HUES48 (cell line): ENCODE measurements at regions not wholly inside any gene's neighbourhood (a gene's known extent, or its start where the extent isn't known, plus 50 kb on each side); places are given as distances from the start of the nearest gene placed in this dataset.

ENCODE experiments used
- H3K27ac ChIP-seq: one replicate; pipeline ENCODE4 v1.7.0; 2013; ENCODE audit warnings: low read depth, low read length, inconsistent platforms
- H3K27me3 ChIP-seq: 2 replicates; pipeline ENCODE4 v1.6.1; 2013; ENCODE audit warnings: mild to moderate bottlenecking, low read length; ENCODE audit not compliant: control insufficient read depth, insufficient read depth
- H3K36me3 ChIP-seq: 2 replicates; pipeline ENCODE4 v1.6.1; 2013; ENCODE audit warnings: low read length; ENCODE audit not compliant: control insufficient read depth, insufficient read depth
- H3K4me1 ChIP-seq: 2 replicates; pipeline ENCODE4 v1.6.1; 2013; ENCODE audit warnings: mild to moderate bottlenecking, low read length; ENCODE audit not compliant: control insufficient read depth, insufficient read depth
- H3K4me3 ChIP-seq: 2 replicates; pipeline ENCODE4 v1.5.1; 2013; ENCODE audit warnings: mild to moderate bottlenecking, low read depth, low read length
- H3K9ac ChIP-seq: 2 replicates; pipeline ENCODE4 v1.6.1; 2013; ENCODE audit warnings: mild to moderate bottlenecking, low read depth, low read length, moderate library complexity
- H3K9me3 ChIP-seq: 2 replicates; pipeline ENCODE4 v1.6.1; 2013; ENCODE audit warnings: low read length; ENCODE audit not compliant: control insufficient read depth, insufficient read depth

DNA sequence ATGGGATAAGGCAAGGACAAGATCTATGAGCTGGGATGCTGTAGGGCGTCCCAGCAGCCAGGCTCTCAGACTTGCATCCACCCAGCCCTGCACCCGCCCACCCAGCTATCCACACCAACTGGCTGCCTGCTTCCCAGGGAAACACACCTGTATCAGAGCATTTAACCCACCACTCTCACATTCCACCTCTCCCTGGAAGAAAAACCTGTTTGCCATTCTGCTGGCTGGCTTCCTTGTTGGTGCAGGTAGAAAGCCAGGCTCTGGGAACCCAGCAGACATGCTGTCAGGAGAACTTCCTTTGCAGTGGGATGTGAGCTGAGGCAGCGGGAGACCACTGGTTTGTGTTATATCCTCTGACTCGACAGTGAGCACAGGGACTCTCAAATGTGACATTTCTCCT, 67.0 kb downstream of the FAM241B start:
- Histone ChIP-seq H3K4me3 (no peak overlapping the region), H3K4me1 (no peaks in the 10 kb centered on the region), H3K9ac (no peak overlapping the region), H3K27me3 (no peaks in the 10 kb centered on the region), H3K36me3 (no peaks in the 10 kb centered on the region), H3K9me3 (no peaks in the 10 kb centered on the region), H3K27ac (no peak overlapping the region)

- Histone ChIP-seq H3K27ac (no peak overlapping the region), H3K27me3 (no peaks in the 10 kb centered on the region)
These were observed 73.2 kb downstream of the FAM241B start for GRCh38 chr10:69703256-69703655.

DNA sequence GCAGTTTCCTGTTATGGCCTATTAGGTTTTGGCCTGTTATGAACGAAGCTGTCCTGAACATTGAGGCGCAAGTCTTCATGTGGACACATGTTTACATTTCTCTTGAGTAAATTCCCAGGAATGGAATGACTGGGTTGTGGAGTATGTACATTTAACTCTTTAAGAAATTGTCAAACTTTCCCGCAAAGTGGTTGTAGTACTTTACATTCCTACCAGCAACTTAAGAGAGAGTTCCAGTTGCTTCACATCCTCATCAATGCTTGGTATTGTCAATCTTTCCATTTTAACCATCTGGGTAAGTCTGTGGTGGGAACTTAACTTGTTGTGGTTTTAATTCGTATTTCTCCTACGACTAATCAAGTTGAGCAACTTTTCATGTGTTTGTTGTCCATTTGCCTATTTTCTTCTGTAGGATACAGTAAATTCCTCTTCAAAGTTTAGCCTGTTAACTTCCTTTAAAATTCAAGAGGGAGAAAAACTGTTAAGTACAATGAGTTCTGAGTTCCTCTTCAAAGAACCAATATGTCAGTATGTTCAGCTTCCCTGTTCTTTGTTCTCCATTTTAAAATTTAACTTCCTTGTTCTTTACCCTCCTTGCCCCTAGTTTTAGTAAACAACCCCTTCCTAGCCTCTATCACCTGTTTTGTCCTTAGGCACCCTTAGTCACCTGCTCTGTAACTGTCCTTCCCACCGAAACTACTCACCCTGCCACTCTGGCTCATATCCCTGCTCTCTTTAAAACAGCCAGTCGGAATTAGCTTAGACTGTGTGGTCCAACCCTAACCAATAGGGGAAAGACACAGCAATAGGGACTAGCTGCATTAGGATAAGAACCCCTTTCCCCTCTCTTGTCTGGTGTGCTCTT, 74.0 kb downstream of the FAM241B start:
- Histone ChIP-seq H3K4me3 (no peak overlapping the region), H3K9me3 (peaks cover 3% of the 10 kb centered on the region; the same call in 1 of the 2 replicates), H3K27me3 (no peaks in the 10 kb centered on the region), H3K27ac (no peak overlapping the region), H3K4me1 (no peaks in the 10 kb centered on the region), H3K9ac (no peak overlapping the region), H3K36me3 (no peaks in the 10 kb centered on the region)

More at GRCh38 chr10:69703256-69703655, 73.2 kb downstream of the FAM241B start:
- H3K9ac ChIP-seq: no peak overlapping the region
- H3K4me3 ChIP-seq: no peak overlapping the region
- H3K4me1 ChIP-seq: no peaks in the 10 kb centered on the region
- peaks cover 3% of the 10 kb centered on the region; the same call in 1 of the 2 replicates for H3K9me3 ChIP-seq
- no peaks in the 10 kb centered on the region for H3K36me3 ChIP-seq

- H3K27me3 ChIP-seq: no peaks in the 10 kb centered on the region
- no peak overlapping the region for H3K9ac ChIP-seq
- no peak overlapping the region for H3K4me3 ChIP-seq
- H3K27ac ChIP-seq: no peak overlapping the region
- H3K36me3 ChIP-seq: no peaks in the 10 kb centered on the region
- peaks cover 3% of the 10 kb centered on the region; the same call in 1 of the 2 replicates for H3K9me3 ChIP-seq
- H3K4me1 ChIP-seq: peaks cover 12% of the 10 kb centered on the region
These were observed 79.4 kb downstream of the FAM241B start for GRCh38 chr10:69709366-69709941.

GRCh38 chr10:69710008-69710888, 80.2 kb downstream of the FAM241B start:
- Histone ChIP-seq H3K27ac (peak overlapping the region; percentile 34), H3K4me1 (peaks cover 12% of the 10 kb centered on the region), H3K27me3 (no peaks in the 10 kb centered on the region), H3K9me3 (0 out of 2 replicates have a peak, but pooled peaks cover 3% of the 10 kb centered on the region), H3K36me3 (no peaks in the 10 kb centered on the region), H3K9ac (no peak overlapping the region), H3K4me3 (no peak overlapping the region)

GRCh38 chr10:69712342-69712741, 82.3 kb downstream of the FAM241B start:
- H3K27me3 ChIP-seq: no peaks in the 10 kb centered on the region
- no peak overlapping the region for H3K9ac ChIP-seq
- H3K9me3 ChIP-seq: 0 out of 2 replicates have a peak, but pooled peaks cover 3% of the 10 kb centered on the region
- H3K4me1 ChIP-seq: peaks cover 12% of the 10 kb centered on the region
- no peak overlapping the region for H3K27ac ChIP-seq
- no peak overlapping the region for H3K4me3 ChIP-seq
- no peaks in the 10 kb centered on the region for H3K36me3 ChIP-seq

GRCh38 chr10:69714572-69714971, 84.5 kb downstream of the FAM241B start:
- H3K27ac ChIP-seq: no peak overlapping the region
- H3K27me3 ChIP-seq: no peaks in the 10 kb centered on the region
- H3K4me1 ChIP-seq: peaks cover 11% of the 10 kb centered on the region
- no peak overlapping the region for H3K9ac ChIP-seq
- no peak overlapping the region for H3K4me3 ChIP-seq
- no peaks in the 10 kb centered on the region for H3K36me3 ChIP-seq
- no peaks in the 10 kb centered on the region for H3K9me3 ChIP-seq

- Histone ChIP-seq H3K27ac (no peak overlapping the region), H3K36me3 (no peaks in the 10 kb centered on the region), H3K27me3 (no peaks in the 10 kb centered on the region), H3K4me1 (peaks cover 3% of the 10 kb centered on the region), H3K9ac (no peak overlapping the region), H3K4me3 (no peak overlapping the region), H3K9me3 (no peaks in the 10 kb centered on the region)
These were observed 85.3 kb downstream of the FAM241B start for GRCh38 chr10:69715156-69715898.

DNA sequence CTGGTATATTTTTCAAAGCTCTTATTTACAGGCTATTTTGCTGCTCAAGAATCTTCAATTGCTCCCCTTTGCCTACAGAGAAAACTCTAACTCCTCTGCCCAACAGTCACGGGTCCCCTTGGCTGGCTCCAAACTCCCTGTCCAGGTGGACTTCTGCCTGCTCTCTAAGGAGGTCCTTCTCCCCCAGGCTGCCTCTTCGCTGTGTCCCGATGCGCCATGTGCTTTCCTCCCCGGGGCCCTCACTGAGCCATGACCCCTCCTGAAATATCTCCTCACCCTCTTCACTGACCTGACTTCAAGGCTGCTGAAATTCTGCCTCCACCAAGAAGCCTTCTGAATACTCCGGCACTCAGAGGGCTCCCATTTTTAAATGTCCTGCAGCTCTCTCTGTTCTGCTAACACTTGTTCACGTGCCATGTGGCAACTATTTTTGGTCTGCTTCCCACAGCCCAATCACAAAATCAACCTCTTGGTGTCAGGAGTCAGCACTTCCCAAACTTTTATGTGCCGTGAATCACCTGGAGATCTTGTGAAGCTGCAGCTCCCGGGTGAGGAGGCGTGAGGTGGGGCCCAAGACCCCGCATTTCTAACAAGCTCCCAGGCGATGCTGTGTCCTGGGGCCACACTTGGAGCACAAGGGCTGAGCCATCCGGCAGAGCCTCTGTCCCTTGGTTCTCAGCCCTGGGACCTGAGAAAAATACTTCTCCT, 85.7 kb upstream of the COL13A1 start:
- H3K4me1 ChIP-seq: no peaks in the 10 kb centered on the region
- H3K36me3 ChIP-seq: no peaks in the 10 kb centered on the region
- H3K9me3 ChIP-seq: peaks cover 3% of the 10 kb centered on the region; the same call in 1 of the 2 replicates
- H3K27ac ChIP-seq: no peak overlapping the region
- no peaks in the 10 kb centered on the region for H3K27me3 ChIP-seq
- no peak overlapping the region for H3K4me3 ChIP-seq
- H3K9ac ChIP-seq: no peak overlapping the region
